WTC11 (cell line): ENCODE measurements at regions not wholly inside any gene's neighbourhood (a gene's known extent, or its start where the extent isn't known, plus 50 kb on each side); places are given as distances from the start of the nearest gene placed in this dataset.

Source experiments
- ARID4B ChIP-seq: sonication (generic); formaldehyde crosslinking; IDR thresholded peaks from 2 replicates; pipeline ENCODE4 v1.8.0; 2023; ENCODE audit warnings: missing genetic modification reagents, mild to moderate bottlenecking, borderline replicate concordance
- ATF3 ChIP-seq: sonication (generic); formaldehyde crosslinking; conservative IDR thresholded peaks from 2 replicates; pipeline ENCODE4 v1.8.1; 2022; ENCODE audit warnings: mild to moderate bottlenecking, missing genetic modification reagents
- CTCF ChIP-seq: fragments of 200-600 bp; IDR thresholded peaks from 2 replicates; pipeline ENCODE4 v1.8.0; 2022; ENCODE audit warnings: antibody characterized with exemption
- ETV6 ChIP-seq: sonication (generic); formaldehyde crosslinking; IDR thresholded peaks from 2 replicates; pipeline ENCODE4 v1.8.1; 2022; ENCODE audit warnings: mild to moderate bottlenecking, missing genetic modification reagents
- TCF7 ChIP-seq: sonication (generic); formaldehyde crosslinking; IDR thresholded peaks from 2 replicates; pipeline ENCODE4 v1.8.0; 2022; ENCODE audit warnings: mild to moderate bottlenecking, low read depth, missing genetic modification reagents, moderate library complexity

GRCh38 chr9:87813119-87813463, 69.6 kb upstream of the SPATA31E1 start:
- TF ChIP-seq ARID4B (CRISPR knock-in tag) (no peak), CTCF (no peak), TCF7 (no peak), ATF3 (CRISPR knock-in tag) (no peak), ETV6 (CRISPR knock-in tag) (no peak)
